ENCODE measurements at regions not wholly inside any gene's neighbourhood (a gene's known extent, or its start where the extent isn't known, plus 50 kb on each side); places are given as distances from the start of the nearest gene placed in this dataset.

DNA sequence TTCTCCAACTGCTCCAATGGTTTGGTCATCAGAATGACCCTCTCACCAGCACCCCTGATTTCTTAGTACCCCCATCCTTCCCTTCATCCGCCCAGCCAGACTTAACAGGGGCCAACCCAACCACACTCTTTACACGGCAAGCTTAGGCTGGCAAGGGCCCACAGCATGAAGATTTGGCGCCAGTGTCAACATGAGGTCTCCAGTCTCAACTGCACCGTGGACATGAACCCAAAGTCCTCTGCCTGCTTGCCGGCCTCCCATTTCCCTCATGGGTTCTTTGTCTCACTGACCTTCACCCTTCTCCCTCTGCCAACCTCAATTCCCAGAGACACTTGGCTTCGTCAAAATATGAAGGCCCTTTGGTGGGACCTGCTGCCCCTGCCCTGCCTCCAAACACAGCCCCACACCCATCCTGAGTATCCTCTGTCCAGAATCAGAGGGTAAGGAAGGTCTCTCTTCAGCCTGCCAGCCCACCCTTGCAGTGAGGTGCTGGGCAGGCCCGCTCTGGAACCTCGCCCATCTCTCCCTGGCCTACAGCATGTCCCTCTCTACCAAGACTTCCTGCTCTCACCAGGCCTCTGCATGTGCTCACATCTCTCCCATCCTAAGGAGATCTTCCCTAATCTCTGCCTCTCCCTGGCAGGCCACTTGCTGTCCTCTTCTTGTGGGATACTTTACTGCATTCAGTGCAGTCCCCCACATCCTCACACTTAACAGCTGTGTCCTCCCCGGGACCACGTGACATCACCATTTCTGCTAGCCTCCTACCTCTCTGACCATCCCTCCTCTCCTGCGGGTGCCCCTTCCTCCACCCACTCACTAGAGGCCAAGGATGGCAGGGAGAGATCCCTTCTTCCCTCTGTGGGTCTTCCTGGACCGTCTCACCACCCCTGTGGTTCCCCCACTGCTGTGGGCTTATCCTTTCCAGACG lies 91.7 kb upstream of the ZMIZ1 start:
- no peak for DNase-seq

DNA sequence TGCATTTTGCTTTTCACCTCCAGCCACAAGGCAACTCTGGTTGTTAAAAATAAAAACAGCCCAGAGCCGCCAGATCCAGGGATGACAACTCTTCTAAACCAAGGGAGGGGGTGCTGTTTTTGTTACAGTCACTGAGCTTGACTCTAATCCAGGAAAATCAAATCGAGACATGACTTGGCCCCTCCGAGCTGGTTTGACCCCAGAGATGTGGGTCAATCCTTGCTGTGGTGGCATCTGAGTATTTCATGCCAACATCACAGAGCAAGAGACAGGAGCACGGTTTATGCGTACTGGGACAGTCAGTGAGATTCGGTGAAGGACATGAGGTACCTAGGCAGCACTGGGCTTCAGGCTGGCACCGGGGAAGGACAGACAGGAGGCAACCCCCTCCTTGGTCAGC lies 88.8 kb upstream of the ZMIZ1 start:
- DNase-seq = no peak

GRCh38 chr10:78980354-78980753 lies 88.4 kb upstream of the ZMIZ1 start:
- DNase-seq = no peak

DNA sequence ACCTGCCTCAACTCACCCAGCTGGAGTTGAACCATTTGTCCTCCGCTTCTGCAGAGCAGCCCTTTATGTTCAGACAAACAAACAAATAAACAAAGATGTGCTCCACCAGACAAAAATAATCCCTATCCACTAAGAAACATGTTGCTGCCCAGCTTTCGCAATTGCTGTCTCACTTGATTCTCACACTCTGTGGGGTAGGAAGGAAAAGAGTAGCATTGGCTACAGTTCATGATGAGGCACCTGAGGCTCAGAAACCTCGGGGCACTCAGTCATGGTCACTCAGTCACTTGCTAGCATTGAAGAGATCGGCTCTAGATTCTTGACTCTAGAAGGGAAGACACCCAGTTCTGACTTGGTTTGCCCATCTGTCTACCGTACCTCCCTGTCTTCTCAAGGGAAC lies 88.0 kb upstream of the ZMIZ1 start:
- no peak for DNase-seq

DNA sequence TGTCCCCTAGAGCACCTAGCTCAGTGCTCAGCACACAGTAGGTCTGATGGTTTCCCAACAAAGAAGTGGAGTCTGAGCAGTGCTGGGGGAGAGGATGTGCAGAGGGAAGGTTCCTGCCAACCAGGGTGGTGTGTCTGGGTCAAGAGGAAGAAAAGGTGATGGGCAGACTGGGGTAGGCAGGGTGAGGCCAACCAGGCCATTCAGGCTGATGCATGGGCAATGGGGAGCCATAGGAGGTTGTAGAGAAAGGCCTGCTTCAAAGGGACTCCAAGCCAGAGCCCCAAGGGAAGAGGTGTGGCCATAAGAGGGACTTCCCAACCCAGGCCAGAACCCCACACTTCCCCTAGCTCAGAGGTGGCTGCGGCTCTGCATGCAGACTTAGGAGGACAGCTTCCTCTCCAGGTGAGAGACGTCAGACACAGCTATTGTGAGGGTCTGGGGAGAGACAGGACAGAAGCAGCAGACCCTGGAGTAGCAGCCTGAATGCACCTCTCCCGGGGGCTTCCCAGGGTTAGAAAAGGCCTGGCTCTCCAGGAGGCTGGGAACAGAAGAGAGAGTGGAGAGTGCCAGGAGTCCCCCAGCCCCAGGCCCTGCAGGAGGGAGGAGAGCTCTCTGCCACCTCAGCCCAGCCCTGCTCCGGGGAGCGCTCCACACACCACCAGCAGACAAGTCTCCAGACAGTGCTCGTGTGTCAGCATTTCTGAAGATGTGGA lies 87.4 kb upstream of the ZMIZ1 start:
- peak; percentile 5 for DNase-seq

GRCh38 chr10:78981970-78982281 lies 86.8 kb upstream of the ZMIZ1 start:
- no peak for DNase-seq

- no peak for DNase-seq
These were observed 86.0 kb upstream of the ZMIZ1 start for GRCh38 chr10:78982726-78983125.

GRCh38 chr10:78983608-78984007 lies 85.2 kb upstream of the ZMIZ1 start:
- DNase-seq = no peak

DNA sequence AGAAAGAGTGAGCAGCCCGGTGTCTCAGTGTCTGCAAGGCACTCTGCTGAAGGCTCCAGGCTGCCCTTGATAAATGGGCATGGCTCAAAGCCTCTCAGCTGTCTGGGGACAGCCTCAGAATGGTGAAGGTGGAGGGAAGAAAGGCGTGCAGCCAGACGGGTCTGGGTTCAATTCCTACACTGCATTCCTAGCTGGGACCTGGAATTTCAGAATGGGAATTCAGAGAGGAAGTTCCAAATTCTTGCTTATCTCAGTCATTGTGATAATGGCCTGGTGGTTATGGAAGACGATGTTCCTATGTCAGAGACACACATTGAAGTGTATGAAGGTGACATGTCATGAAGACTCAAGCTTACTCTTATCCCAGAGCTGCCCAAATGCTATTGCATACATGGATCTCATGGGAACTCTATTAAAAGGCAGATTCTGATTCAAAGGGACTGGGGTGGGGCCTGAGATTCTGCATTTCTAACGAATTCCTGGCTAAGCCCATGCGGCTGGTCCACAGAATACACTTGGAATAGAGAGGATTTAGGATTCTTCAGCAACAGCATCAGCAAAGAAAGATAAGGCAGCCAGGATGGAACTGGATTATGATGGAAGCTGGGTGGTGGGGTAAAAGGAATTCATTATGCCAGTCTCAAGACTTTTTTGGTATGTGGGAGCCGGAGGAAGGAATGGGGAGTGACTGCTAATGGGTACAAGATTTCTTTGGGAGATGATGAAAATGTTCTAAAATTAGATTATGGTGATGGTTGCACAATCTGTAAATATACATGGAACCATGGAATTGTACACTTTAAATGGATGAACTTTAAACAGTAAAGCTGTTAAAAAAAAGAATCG lies 82.6 kb upstream of the ZMIZ1 start:
- DNase-seq = no peak

DNA sequence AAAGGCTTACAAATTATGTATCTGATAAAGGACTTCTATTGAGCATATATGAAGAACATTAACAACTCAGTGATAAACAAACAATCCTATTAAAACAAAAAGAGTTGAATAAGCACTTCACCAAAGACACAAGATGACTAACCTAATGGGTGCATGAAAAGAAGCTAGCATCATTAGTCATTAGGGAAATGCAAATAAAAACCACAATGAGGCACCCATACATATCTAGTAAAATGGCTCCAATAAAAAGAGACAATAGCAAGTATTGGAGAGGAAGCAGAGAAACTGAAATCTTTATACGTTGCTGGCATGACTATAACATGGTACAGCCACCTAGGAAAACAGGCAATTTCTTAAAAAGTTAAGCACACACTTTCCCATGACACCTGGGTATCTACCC lies 77.6 kb upstream of the ZMIZ1 start:
- no peak for DNase-seq

DNA sequence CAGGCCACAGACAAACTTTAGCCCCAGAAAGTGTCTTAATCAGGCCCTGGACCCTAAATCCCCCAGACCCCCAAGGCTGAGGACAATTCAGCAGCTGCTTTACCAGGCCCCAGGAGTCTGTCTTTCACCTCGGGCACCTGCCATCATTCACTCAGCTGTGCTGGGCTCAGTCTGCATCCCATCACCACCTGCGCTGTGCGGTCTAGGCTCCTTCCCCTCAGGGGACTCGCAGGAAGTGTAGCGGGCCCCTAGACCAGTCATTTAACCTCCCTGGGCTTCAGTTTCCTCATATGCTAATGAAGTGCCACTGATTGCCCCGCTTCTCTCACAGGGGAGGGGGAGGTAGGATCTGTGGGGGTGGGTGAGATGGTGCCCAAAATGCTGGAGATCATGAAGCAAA lies 76.4 kb upstream of the ZMIZ1 start:
- no peak for DNase-seq

- no peak for DNase-seq
These were observed 75.4 kb upstream of the ZMIZ1 start for GRCh38 chr10:78993261-78993945.

DNA sequence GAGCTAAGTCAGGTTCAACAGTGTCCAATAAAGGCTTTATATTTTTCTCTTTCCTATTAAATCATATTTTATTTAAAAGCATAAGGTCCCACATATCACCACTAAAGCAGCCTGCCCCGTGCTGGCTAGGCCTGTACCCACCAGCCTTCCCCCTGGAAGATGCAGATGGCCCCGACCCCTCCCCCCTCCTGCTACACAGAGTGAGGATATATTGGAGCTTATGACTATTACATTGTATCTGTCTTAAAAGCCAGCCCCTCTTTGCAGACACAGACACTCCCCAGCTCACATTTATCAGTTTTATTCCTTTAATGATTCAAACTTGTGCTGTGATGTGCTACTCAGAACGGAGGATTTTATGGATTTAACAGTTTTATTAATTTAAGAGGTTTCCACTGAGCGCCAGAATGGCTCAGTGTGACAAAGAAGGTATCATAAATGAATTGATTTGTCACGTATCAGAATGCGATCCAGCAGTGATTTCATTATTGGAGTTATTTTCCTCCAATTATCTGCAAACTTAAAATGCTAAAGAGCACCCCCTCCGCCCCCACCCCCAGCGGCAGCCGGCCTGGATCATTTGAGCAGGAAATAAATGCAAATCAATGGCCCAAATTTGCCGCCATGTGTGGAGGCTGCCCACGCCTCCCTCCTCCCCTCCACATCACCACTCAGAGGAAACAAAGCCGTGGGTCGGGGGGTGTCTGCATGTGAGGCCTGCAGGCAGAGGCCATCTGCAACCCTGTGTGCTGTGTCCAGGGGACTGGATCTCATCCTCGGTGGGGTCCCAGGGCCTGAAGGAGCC lies 72.6 kb upstream of the ZMIZ1 start:
- DNase-seq = no peak

- DNase-seq = no peak
These were observed 72.0 kb upstream of the ZMIZ1 start for GRCh38 chr10:78996792-78997129.

- DNase-seq = no peak
These were observed 70.8 kb upstream of the ZMIZ1 start for GRCh38 chr10:78997635-78998618.

DNA sequence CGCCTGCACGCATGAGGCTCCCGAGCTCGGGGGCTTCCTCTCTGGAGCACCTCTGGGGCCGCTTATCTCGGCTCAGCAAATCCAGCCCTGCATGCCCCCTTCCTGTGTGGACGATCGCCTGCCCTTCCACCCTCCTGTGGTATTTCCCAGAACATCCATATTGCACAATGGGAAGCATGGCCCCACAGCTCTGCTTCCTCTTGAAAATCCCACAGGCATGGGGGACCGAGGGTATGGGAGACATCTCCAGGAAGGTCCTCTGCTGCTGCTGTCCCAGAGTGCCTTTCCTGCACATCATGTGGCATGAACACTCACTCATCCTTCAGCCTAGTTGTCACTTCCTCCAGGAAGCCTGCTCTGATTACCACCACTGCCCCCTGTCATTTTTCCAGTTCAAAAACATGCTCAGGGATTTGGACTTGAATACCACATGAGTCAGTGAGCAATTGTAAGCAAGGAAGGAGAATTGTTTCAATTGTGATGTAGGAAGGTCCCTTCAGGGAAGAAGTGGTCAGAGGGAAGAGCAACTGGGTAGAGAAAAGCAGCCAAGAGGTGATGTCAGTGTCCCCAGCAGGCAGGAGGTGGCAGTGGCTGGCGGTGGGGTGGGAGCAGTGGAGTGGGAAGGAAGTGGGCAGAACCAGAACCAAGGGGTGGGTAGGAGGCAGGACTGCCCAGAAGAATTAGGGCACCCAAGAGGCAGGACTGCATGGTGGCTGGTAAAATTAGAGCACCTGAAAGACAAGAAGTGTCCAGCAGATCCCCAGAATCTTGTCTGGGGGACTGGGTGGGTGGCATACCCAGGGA lies 67.5 kb upstream of the ZMIZ1 start:
- no peak for DNase-seq

GRCh38 chr10:79002336-79002735 lies 66.4 kb upstream of the ZMIZ1 start:
- DNase-seq = no peak

DNA sequence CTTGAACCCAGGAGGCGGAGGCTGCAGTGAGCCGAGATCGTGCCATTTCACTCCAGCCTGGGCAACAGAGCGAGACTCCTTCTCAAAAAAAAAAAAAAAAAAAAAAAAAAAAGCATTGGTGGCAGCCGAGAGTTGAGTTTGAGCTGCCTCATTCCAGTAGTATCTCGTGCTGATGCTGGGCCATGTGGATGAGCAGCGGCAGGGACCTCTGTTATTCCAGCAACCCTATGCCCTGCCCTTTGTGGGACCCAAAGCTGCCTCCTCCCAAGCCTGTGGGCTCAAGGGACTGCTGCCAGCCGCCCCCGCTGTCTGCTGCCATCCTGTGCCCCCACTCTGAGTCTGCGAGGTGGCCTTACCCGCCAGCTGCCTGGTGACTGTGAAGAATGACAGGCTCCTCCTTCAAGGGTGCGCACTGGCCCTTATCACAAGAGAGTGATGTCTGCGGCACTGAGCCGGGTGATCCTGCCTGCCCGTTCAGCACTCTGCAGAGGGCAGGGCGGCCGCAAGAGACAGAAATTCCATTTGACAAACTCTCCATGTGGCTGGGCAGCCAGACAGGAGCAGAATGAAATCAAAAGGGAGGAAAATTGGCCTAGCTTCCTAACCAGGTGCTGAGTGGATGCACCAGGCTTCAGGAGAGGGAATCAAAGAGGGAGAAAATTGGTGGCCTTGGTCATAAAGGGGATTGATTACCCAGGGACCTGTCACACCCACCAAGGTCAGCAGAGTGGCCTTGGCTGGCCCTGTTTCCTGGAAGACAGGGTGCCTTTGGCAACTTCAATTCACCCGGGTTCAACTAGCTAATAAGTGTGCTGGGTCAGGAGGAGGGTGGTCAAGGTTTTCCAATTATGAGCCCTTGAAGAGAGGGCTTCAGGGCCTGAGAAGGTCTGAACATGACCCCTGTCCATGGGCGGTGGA lies 65.3 kb upstream of the ZMIZ1 start:
- no peak for DNase-seq

DNA sequence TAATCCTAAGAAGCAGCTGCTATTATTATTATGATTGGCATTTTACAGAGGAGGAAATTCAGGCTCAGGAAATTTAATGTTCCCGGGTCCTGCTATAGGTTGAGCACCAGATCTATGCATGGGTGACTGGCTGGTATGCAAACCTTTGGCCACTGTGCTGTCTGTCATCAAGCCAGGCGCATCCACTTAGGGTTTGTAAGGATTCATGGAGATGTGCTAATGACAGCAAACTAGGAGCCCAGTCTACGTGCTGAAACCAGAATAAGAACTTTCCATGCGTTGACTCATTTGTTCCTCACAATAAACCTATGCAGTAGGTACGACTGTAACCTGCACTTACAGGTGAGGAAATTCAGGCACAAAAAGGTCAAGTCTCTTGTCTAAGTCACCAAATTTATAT lies 64.5 kb upstream of the ZMIZ1 start:
- no peak for DNase-seq

Measured in stimulated activated naive CD4-positive, alpha-beta T cell treated with Interleukin-2 at 50 U/mL for 16 hours (primary cell).